ENCODE measurements at regions not wholly inside any gene's neighbourhood (a gene's known extent, or its start where the extent isn't known, plus 50 kb on each side); places are given as distances from the start of the nearest gene placed in this dataset.
"Not testable (repeated sequence)": the region's sequence is repeated elsewhere in the genome, so short reads cannot be mapped to it uniquely, and the experiment has no call there.

- no peak for DNase-seq
Observed at GRCh38 chr3:110487840-110488239, 583.8 kb upstream of the NECTIN3 start.

DNA sequence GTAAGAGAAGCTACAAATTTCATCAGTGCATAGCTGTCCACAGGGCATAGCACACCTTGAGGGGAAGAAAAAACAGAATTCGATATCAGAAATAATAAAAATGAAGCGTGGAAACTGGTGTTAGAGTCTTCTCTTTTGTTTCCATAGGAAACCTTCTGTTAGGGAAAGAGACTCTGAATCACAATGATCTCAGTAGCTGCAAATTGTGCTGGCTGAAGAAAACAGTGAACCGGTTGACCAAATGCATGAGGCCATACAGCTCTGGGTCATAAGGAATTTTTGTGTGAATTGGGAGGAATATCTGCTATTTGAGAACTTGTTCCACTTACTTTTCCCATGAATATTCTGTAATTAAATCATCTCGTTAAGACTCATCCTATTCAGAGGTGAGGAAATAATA, 580.2 kb upstream of the NECTIN3 start:
- DNase-seq: no peak

- no peak for DNase-seq
Observed at GRCh38 chr3:110492876-110493275, 578.7 kb upstream of the NECTIN3 start.

DNA sequence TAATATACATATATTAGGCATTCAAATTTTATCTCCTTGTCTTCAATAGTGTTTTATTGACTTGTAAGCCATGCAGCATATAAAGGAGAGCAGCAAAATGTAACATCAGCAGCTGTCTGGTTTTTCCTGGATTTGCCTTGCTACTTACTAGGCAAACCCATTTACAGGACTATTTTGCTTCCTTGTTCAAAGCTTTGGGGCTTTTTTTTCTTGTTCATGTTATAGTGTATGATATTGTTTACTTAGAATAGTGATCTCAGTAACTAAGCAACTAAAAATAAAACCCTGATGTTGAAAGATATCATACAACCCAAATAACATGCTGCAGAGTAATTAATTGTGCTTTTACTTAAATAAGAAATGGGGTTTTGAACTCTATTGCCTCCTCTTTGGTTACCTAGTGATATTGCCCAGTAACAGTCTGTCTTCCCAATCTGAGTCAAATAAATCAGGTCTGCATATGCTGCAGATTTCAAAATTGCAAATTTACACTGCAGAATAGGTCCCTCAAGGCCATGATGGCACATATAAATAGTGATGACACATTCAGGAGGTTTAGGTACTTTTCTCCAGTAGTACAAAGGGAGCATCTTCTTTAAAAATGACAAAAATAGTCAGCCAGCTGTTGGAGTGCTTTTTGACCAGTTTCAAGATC, 578.1 kb upstream of the NECTIN3 start:
- no peak for DNase-seq

- DNase-seq: no peak
Observed at GRCh38 chr3:110494093-110494490, 577.5 kb upstream of the NECTIN3 start.

GRCh38 chr3:110494728-110495127, 576.9 kb upstream of the NECTIN3 start:
- no peak for DNase-seq

- no peak for DNase-seq
Observed at GRCh38 chr3:110495201-110495927, 576.3 kb upstream of the NECTIN3 start.

GRCh38 chr3:110504401-110504800, 567.2 kb upstream of the NECTIN3 start:
- DNase-seq: no peak

DNA sequence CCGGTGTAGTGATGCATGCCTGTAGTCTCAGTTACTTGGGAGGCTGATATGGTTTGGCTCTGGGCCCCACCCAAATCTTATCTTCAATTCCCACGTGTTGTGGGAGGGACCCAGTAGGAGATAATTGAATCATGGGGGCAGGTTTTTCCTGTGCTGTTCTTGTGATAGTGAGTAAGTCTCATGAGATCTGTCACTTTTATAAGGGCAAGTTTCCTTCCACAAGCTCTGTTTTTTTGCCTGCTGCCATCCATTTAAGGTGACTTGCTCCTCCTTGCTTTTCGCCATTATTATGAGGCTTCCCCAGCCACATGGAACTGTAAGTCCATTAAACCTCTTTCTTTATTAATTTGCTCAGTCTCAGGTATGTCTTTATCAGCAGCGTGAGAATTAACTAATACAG, 566.7 kb upstream of the NECTIN3 start:
- no peak for DNase-seq

DNA sequence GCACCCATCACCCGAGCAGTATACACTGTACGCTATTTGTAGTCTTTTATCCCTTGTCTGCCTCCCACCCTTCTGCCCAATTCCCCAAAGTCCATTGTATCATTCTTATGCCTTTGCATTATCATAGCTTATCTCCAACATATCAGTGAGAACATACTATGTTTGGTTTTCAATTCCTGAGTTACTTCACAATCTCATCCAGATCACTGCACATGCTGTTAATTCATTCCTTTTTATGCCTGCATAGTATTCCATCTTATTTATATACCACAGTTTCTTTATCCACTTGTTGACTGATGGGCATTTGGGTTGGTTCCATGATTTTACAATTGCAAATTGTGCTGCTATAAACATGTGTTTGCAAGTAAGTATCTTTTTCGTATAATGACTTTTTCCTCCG, 564.7 kb upstream of the NECTIN3 start:
- DNase-seq: no peak

GRCh38 chr3:110507570-110507969, 564.0 kb upstream of the NECTIN3 start:
- not testable (repeated sequence) for DNase-seq

GRCh38 chr3:110512961-110513360, 558.7 kb upstream of the NECTIN3 start:
- no peak for DNase-seq

- no peak for DNase-seq
Observed at GRCh38 chr3:110518031-110518430, 553.6 kb upstream of the NECTIN3 start.

DNA sequence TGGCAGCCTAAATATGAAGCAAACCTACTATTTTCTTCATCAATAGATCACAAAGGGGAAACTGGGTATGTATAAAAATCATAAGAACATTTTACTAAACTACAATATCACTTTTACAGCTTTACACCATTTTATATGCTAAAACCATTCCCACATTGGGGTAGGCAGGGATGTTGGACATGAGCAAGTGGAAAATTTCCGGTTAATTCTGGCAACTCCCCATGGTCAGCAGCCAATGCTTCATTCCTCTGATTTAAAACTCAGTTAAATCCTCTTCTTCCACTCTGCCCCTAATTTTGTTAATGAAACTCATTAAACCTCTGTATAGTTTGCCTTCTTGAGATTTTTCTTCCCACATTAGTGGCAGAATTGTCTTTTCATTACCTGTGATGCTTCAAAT, 552.5 kb upstream of the NECTIN3 start:
- DNase-seq: no peak

DNA sequence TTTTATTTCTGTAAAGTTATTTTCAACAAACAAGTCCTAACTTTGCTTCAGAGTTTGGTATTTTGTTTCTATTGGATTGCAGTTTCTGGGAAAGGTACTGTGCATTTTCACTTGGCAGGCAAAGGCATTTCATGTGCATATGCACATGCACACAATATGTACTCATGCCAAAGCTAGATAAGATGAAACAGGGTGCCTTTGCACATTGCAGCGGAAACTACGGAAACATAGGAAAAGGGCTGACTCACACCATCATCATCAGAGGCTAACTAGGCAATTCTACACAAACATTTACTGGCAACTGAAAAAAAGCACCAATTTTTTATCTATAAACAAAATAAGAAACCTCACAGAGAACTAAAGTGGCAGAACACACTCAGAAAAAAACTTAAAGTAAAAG, 550.6 kb upstream of the NECTIN3 start:
- DNase-seq: peak; percentile 79

DNA sequence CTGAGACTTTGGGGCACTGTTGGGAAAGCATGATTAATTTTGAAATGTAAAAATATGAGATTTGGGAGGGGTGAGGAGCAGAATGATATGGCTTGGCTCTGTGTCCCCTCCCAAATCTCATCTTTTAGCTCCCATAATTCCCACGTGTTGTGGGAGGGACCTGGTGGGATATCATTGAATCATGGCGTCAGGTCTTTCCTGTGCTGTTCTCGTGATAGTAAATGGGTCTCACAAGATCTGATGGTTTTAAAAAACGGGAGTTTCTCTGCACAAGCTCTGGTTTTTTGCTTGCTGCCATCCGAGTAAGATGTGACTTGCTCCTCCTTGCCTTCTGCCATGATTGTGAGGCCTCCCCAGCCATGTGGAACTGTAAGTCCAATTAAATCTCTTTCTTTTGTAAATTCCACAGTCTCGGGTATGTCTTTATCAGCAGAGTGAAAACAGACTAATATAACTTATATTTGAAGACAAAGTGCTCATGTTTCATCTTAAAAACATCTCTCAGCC, 546.0 kb upstream of the NECTIN3 start:
- not testable (repeated sequence) for DNase-seq

GRCh38 chr3:110526777-110527727, 544.6 kb upstream of the NECTIN3 start:
- peak; percentile 96 for DNase-seq

DNA sequence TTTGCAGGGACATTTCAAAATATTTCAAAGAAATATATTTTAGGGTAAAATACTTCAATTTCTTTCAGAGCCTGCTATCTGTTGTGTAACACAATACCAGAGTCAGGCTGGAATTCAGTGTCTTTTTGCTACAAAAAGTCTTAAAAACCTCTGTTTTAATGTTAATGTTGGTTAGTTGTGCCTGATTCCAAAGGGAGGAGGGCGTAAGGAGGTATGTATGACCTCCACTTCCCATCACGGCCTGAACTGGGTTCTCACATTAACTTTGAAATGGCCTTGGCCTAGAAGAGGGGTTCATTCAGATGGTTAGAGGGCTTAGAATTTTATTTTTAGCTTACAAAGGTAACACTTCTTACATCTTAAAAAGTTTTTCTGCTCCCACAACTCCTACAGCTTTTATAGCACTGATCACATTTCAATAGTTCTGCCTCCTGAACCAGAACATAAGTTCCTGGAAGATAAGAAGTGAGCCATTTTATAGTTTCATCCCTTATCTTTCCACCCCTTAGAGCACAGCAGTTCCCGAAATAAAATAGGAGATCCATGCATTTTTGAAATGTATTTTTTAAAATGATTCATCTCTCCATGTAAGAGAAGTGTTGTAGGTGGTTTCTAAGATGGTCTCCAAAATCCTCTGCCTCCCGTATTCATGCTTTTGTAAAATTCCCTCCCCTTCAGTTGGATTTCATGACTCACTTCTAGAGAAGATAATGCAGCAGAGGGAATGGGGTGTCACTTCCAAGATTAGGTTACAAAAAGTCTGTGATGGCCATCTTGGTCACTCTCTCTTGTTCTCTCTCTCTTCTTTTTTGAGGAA, 543.1 kb upstream of the NECTIN3 start:
- no peak for DNase-seq

DNA sequence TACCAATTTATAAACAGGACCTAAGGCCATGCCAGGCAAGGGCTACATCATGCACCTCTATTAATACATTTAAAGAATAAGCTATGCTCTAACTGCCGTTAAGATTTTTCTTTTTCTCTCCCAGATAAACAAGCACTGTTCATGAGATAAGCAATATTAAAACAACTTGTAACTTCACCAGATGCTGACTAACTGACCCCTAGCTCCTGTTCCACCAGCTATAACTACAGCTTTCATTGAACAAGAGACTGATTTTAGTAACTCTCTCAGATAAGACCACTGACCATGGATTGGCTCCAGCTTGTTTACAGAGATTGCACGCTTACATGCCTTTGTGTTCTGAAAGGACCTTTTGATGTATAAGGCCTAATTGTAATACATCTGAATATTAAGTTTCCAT, 540.7 kb upstream of the NECTIN3 start:
- no peak for DNase-seq

DNA sequence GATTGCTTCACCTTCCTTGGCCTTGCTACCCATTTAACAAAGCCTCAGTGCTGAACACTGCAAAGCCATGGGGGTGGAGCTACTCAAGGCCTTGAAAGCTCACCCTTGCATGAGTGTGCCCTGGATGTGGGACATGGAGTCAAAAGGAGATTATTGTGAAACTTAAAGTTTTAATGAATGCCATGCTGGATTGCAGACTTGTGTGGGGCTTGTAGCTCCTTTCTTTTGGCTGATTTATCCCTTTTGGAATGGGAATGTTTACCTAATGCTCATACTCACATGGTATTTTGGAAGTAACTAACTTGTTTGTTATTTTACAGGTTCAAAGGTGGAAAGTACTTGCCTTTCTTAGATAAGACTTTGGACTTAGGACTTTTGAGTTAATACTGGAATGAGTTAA, 538.5 kb upstream of the NECTIN3 start:
- DNase-seq: no peak

DNA sequence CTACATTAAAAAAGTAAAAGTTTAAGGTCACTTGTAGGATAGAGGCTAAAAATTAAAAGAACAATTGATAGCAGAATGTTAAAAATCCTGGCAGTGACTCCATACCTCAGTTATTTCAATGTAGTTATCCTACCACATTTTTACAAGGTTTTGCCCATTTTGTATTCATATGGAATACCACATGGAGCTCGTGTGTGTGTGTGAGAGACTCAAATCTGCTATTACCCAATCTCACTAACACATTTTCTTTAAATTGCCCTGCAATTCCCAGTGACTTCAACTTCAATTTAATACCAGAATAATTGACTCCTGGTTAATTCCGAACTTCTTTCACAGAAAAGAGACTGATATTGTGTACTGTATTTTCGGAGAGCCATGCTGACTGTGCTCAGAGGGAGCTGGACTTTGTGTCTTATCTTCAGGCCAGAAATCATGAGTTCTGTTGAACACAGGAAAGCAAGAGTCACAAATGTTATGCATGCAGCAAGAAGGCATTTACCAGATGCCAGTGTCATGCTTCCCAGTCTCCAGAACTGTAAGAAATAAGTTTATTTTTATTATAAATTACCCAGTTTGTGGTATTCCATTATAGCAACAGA, 529.0 kb upstream of the NECTIN3 start:
- peak; percentile 40 for DNase-seq

DNA sequence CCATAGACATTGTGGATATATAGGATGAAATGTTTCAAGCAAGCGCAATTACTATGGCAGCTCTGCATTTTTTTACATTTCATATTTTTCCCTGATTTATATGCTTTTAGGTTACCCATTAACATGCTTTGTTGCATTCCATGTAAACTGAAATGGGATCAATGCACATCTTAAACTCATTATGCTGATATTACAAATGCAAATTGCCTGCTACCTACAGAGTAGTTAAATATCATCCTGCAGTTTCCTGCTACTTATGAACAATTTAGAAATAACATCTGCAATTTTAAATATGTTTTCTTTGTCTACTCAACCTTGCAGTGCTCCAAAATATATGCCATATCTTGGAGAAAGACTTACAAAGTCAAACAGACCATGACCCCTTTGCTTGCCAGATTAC, 526.9 kb upstream of the NECTIN3 start:
- DNase-seq: no peak

Data from fibroblast of skin of scalp (primary cell).